Endothelial cell of umbilical vein (primary cell): ENCODE measurements at regions not wholly inside any gene's neighbourhood (a gene's known extent, or its start where the extent isn't known, plus 50 kb on each side); places are given as distances from the start of the nearest gene placed in this dataset.

Experiments
- CTCF ChIP-seq, 2 donors: IDR thresholded peaks; 1 replicate in 1 of 2; 2 replicates in 1 of 2; pipeline ENCODE4 v1.5.1; 2011; ENCODE audit warnings: low read length in 2 of 2, mild to moderate bottlenecking in 2 of 2, moderate library complexity in 2 of 2, control low read depth in 1 of 2, inconsistent platforms in 1 of 2, low read depth in 1 of 2; ENCODE audit not compliant: insufficient read depth in 1 of 2; ENCODE audit errors: extremely low read depth in 1 of 2
- MAX ChIP-seq: IDR thresholded peaks from 2 replicates; pipeline ENCODE4 v1.6.1; 2011; ENCODE audit not compliant: insufficient read depth, insufficient read length
- POLR2A ChIP-seq: IDR thresholded peaks from 2 replicates; pipeline ENCODE4 v1.6.1; 2012; ENCODE audit warnings: low read depth, mild to moderate bottlenecking, control low read depth, low read length
- POLR2AphosphoS5 ChIP-seq: IDR thresholded peaks from 2 replicates; pipeline ENCODE4 v1.6.1; 2012; ENCODE audit warnings: low read depth, mild to moderate bottlenecking, control low read depth, low read length, moderate library complexity; ENCODE audit not compliant: insufficient read depth

GRCh38 chr5:141784529-141784928 is 93.7 kb downstream of the PCDH1 start:
- TF ChIP-seq CTCF (IDR thresholded peaks at IDR 0.05; ENCODE audit: extremely low read depth in 1 of 2, insufficient read depth in 1 of 2, low read depth in 1 of 2, low read length in 2 of 2) (no peak), POLR2AphosphoS5 (no peak), POLR2A (no peak), MAX (no peak)
